SK-N-SH (cell line): ENCODE measurements at regions not wholly inside any gene's neighbourhood (a gene's known extent, or its start where the extent isn't known, plus 50 kb on each side); places are given as distances from the start of the nearest gene placed in this dataset.

Experiments used
- CTCF ChIA-PET: fragments of 300-600, 350-600 bp; formaldehyde crosslinking; extraction: SDS; loops from one replicate; lab custom pipeline; 2021; lab: Yijun Ruan, JAX
- POLR2A ChIA-PET: fragments of 350-600 bp; sonication (Branson Sonifier 250); formaldehyde crosslinking; extraction: SDS; loops from one replicate; lab custom pipeline; 2020; ENCODE audit warnings: antibody characterized with exemption, inconsistent platforms; lab: Yijun Ruan, JAX
- DNase-seq: peaks from one replicate; pipeline ENCODE4 v3.0.0; 2012
- H2AFZ ChIP-seq: fragments of 200-600 bp; sonication (generic); 2 replicates; pipeline ENCODE4 v1.8.1; 2016; ENCODE audit warnings: antibody characterized with exemption, mild to moderate bottlenecking, low read depth
- H3F3A ChIP-seq: fragments of 200-600 bp; sonication (generic); replicated peaks from 2 replicates; pipeline ENCODE3; 2016; ENCODE audit warnings: antibody characterized with exemption, mild to moderate bottlenecking; ENCODE audit not compliant: insufficient read depth
- H3K27ac ChIP-seq, 2 experiments: fragments of 200-500 bp in 1 of 2; fragments of 200-600 bp in 1 of 2; sonication (Bioruptor generic) in 1 of 2; sonication (generic), shearing (Covaris generic) in 1 of 2; 2 replicates each; pipeline versions ENCODE4 v1.5.1 to v1.6.1; 2014 to 2016; ENCODE audit warnings: low read depth in 2 of 2, inconsistent platforms in 1 of 2, low read length in 1 of 2, mild to moderate bottlenecking in 1 of 2, mixed read lengths in 1 of 2
- H3K27me3 ChIP-seq: fragments of 200-600 bp; sonication (generic), shearing (Covaris generic); 2 replicates; pipeline ENCODE4 v1.6.1; 2016; ENCODE audit warnings: mixed run types; ENCODE audit not compliant: insufficient read depth
- H3K36me3 ChIP-seq, 2 experiments: fragments of 200-500 bp in 1 of 2; fragments of 200-600 bp in 1 of 2; sonication (Bioruptor generic) in 1 of 2; sonication (generic) in 1 of 2; replicated peaks in 1 of 2; 2 replicates each; pipeline versions ENCODE3 to v1.5.1; 2014 to 2016; ENCODE audit warnings: low read length in 1 of 2, mild to moderate bottlenecking in 1 of 2; ENCODE audit not compliant: insufficient read depth in 2 of 2, control insufficient read depth in 1 of 2
- H3K4me1 ChIP-seq, 2 experiments: fragments of 200-500 bp in 1 of 2; fragments of 200-600 bp in 1 of 2; sonication (Bioruptor generic) in 1 of 2; sonication (generic), shearing (Covaris generic) in 1 of 2; 2 replicates each; pipeline versions ENCODE4 v1.5.1 to v1.6.1; 2014 to 2016; ENCODE audit warnings: low read depth in 1 of 2, low read length in 1 of 2, mixed run types in 1 of 2; ENCODE audit not compliant: insufficient read depth in 2 of 2, control insufficient read depth in 1 of 2
- H3K4me2 ChIP-seq: fragments of 200-600 bp; sonication (generic), shearing (Covaris generic); 2 replicates; pipeline ENCODE4 v1.6.1; 2017; ENCODE audit warnings: mixed run types
- H3K4me3 ChIP-seq, 2 experiments: fragments of 200-500 bp in 1 of 2; fragments of 200-600 bp in 1 of 2; sonication (Bioruptor generic) in 1 of 2; sonication (generic), shearing (Covaris generic) in 1 of 2; 2 replicates each; pipeline versions ENCODE4 v1.5.1 to v1.8.1; 2014 to 2016; ENCODE audit warnings: low read depth in 2 of 2, inconsistent platforms in 1 of 2, low read length in 1 of 2, mild to moderate bottlenecking in 1 of 2, mixed read lengths in 1 of 2, moderate library complexity in 1 of 2
- H3K79me2 ChIP-seq: fragments of 200-600 bp; sonication (generic); 2 replicates; pipeline ENCODE4 v1.8.1; 2017; ENCODE audit warnings: mild to moderate bottlenecking; ENCODE audit not compliant: insufficient read depth
- H3K9ac ChIP-seq: fragments of 200-600 bp; sonication (generic); 2 replicates; pipeline ENCODE4 v1.6.1; 2017; ENCODE audit warnings: mixed run types
- H3K9me2 ChIP-seq: fragments of 200-600 bp; sonication (generic); 2 replicates; pipeline ENCODE4 v1.6.1; 2017; ENCODE audit warnings: mixed run types
- H3K9me3 ChIP-seq: fragments of 200-600 bp; sonication (generic); 2 replicates; pipeline ENCODE4 v1.6.1; 2017; ENCODE audit warnings: mixed run types, mild to moderate bottlenecking, moderate library complexity
- H4K20me1 ChIP-seq: fragments of 200-600 bp; sonication (generic); 2 replicates; pipeline ENCODE4 v1.6.1; 2017; ENCODE audit warnings: mild to moderate bottlenecking, mixed run types; ENCODE audit not compliant: insufficient read depth
- ELF1 ChIP-seq: IDR thresholded peaks from 2 replicates; pipeline ENCODE4 v1.4.0; 2012
- EZH2phosphoT487 ChIP-seq: fragments of 200-600 bp; sonication (generic); IDR thresholded peaks from 2 replicates; pipeline ENCODE4 v1.6.1; 2017; ENCODE audit warnings: low read depth, mixed run types, mild to moderate bottlenecking, antibody characterized with exemption, moderate library complexity, borderline replicate concordance
- FOXJ3 ChIP-seq: sonication (generic); formaldehyde crosslinking; IDR thresholded peaks from 2 replicates; pipeline ENCODE4 v1.5.1; 2020; ENCODE audit warnings: mild to moderate bottlenecking, missing genetic modification reagents
- FOXM1 ChIP-seq: IDR thresholded peaks from 2 replicates; pipeline ENCODE4 v1.4.0; 2012; ENCODE audit warnings: low read depth, mild to moderate bottlenecking
- JUND ChIP-seq: IDR thresholded peaks from 2 replicates; pipeline ENCODE4 v1.4.0; 2012
- NFIC ChIP-seq: IDR thresholded peaks from 2 replicates; pipeline ENCODE4 v1.4.0; 2012; ENCODE audit warnings: borderline replicate concordance
- NRF1 ChIP-seq: IDR thresholded peaks from 2 replicates; pipeline ENCODE4 v1.6.1; 2012; ENCODE audit warnings: low read depth, mild to moderate bottlenecking, low read length
- RCOR1 ChIP-seq: fragments of 150-350 bp; IDR thresholded peaks from 2 replicates; pipeline ENCODE4 v1.6.1; 2017; ENCODE audit warnings: antibody characterized with exemption, low read length
- TCF12 ChIP-seq: IDR thresholded peaks from 2 replicates; pipeline ENCODE4 v1.4.0; 2012
- WGBS: methylation state at CpG from one replicate; pipeline ENCODE4 v1.1.6; 2017; ENCODE audit warnings: low lambda C conversion rate; 5-methylcytosine and 5-hydroxymethylcytosine counted together
- TF ChIP-seq, protein P1 (sequence below): fragments of 150-350 bp; IDR thresholded peaks from 2 replicates; pipeline ENCODE4 v1.6.1; 2017; ENCODE audit warnings: antibody characterized with exemption, low read length, low read depth, borderline replicate concordance
- TF ChIP-seq, protein P2 (sequence below): IDR thresholded peaks from 2 replicates; pipeline ENCODE4 v1.4.0; 2012; ENCODE audit warnings: low read depth, borderline replicate concordance
- TF ChIP-seq, protein P3 (sequence below): IDR thresholded peaks from 2 replicates; pipeline ENCODE4 v1.6.1; 2012; ENCODE audit warnings: mild to moderate bottlenecking, low read depth, low read length, moderate library complexity

DNA sequence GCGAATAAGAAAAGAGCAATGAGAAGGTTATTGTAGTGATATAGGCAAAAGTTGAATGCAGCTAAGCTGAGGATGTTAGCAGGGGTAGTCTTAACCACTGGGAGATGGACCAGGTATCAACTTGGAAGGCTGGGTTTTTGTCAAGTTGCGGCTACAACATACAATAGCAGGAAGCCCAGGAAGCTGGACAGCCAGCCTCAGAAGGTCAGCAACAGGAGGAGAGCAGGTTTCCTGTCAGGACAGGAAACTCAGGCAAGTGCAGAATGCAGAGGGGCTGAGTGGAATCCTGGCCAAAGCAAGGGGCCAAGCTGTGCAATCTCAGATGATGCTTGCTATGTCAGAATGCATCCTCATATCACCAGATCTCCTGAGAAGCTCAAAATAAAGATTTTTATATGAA is 530.0 kb upstream of the ID2 start:
- Histone ChIP-seq H3K36me3 (no peaks in the 10 kb centered on the region), H3K4me1 (peaks cover 4 to 21% of the 10 kb centered on the region in 2 experiments; a peak in 2 of 4 replicates), H3K9me2 (no peaks in the 10 kb centered on the region), H4K20me1 (no peaks in the 10 kb centered on the region), H3K27ac (no peak overlapping the region), H3K79me2 (no peaks in the 10 kb centered on the region), H2AFZ (no peak overlapping the region)
- no peak for DNase-seq
- WGBS, result 94% methylated on average over 2 of the region's 2 CpGs
- POLR2A ChIA-PET, result no interaction called here
- TF ChIP-seq NFIC, result no peak
- no peak for TF ChIP-seq FOXJ3 (CRISPR knock-in tag)
- TF ChIP-seq, protein P1, sequence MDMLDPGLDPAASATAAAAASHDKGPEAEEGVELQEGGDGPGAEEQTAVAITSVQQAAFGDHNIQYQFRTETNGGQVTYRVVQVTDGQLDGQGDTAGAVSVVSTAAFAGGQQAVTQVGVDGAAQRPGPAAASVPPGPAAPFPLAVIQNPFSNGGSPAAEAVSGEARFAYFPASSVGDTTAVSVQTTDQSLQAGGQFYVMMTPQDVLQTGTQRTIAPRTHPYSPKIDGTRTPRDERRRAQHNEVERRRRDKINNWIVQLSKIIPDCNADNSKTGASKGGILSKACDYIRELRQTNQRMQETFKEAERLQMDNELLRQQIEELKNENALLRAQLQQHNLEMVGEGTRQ, result no peak
- TF ChIP-seq ELF1, result no peak
- TF ChIP-seq, protein P2, sequence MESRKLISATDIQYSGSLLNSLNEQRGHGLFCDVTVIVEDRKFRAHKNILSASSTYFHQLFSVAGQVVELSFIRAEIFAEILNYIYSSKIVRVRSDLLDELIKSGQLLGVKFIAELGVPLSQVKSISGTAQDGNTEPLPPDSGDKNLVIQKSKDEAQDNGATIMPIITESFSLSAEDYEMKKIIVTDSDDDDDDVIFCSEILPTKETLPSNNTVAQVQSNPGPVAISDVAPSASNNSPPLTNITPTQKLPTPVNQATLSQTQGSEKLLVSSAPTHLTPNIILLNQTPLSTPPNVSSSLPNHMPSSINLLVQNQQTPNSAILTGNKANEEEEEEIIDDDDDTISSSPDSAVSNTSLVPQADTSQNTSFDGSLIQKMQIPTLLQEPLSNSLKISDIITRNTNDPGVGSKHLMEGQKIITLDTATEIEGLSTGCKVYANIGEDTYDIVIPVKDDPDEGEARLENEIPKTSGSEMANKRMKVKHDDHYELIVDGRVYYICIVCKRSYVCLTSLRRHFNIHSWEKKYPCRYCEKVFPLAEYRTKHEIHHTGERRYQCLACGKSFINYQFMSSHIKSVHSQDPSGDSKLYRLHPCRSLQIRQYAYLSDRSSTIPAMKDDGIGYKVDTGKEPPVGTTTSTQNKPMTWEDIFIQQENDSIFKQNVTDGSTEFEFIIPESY, result no peak
- no peak for TF ChIP-seq RCOR1
- TF ChIP-seq FOXM1, result no peak
- TF ChIP-seq EZH2phosphoT487, result no peak
- no peak for TF ChIP-seq JUND
- TF ChIP-seq, protein P3, sequence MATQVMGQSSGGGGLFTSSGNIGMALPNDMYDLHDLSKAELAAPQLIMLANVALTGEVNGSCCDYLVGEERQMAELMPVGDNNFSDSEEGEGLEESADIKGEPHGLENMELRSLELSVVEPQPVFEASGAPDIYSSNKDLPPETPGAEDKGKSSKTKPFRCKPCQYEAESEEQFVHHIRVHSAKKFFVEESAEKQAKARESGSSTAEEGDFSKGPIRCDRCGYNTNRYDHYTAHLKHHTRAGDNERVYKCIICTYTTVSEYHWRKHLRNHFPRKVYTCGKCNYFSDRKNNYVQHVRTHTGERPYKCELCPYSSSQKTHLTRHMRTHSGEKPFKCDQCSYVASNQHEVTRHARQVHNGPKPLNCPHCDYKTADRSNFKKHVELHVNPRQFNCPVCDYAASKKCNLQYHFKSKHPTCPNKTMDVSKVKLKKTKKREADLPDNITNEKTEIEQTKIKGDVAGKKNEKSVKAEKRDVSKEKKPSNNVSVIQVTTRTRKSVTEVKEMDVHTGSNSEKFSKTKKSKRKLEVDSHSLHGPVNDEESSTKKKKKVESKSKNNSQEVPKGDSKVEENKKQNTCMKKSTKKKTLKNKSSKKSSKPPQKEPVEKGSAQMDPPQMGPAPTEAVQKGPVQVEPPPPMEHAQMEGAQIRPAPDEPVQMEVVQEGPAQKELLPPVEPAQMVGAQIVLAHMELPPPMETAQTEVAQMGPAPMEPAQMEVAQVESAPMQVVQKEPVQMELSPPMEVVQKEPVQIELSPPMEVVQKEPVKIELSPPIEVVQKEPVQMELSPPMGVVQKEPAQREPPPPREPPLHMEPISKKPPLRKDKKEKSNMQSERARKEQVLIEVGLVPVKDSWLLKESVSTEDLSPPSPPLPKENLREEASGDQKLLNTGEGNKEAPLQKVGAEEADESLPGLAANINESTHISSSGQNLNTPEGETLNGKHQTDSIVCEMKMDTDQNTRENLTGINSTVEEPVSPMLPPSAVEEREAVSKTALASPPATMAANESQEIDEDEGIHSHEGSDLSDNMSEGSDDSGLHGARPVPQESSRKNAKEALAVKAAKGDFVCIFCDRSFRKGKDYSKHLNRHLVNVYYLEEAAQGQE, result no peak
- no peak for TF ChIP-seq NRF1
- TF ChIP-seq TCF12, result no peak
- TF ChIP-seq, all 33 proteins: peak for 0
- H3F3A ChIP-seq, result no peaks in the 10 kb centered on the region
- H3K27me3 ChIP-seq, result no peaks in the 10 kb centered on the region
- no peaks in the 10 kb centered on the region for H3K9me3 ChIP-seq
- no peak overlapping the region for H3K4me3 ChIP-seq
- CTCF ChIA-PET, result no interaction called here
- H3K9ac ChIP-seq, result no peak overlapping the region
- H3K4me2 ChIP-seq, result no peak overlapping the region
